Natural killer cell (primary cell): ENCODE measurements at regions not wholly inside any gene's neighbourhood (a gene's known extent, or its start where the extent isn't known, plus 50 kb on each side); places are given as distances from the start of the nearest gene placed in this dataset.

Experiments used
- ATAC-seq, 3 donors: fragments of 150-1000 bp in 2 of 3; fragments of 200-7000 bp in 1 of 3; cut with Tn5 transposase; 1 replicate in 1 of 3; 2 replicates in 2 of 3; pipeline ENCODE4 v1.10.0; 2021; ENCODE audit warnings: mild to moderate bottlenecking in 2 of 3, moderate library complexity in 2 of 3
- DNase-seq, 2 donors: peaks; one replicate each; pipeline versions ENCODE4 v3.0.0 to v3.0.0-alpha.2; 2013 to 2021; ENCODE audit warnings: mixed read lengths in 1 of 2
- H3K27ac ChIP-seq: one replicate; pipeline ENCODE4 v1.5.1; 2013; ENCODE audit warnings: mild to moderate bottlenecking, low read length
- H3K27me3 ChIP-seq: one replicate; pipeline ENCODE4 v1.6.1; 2013; ENCODE audit warnings: low read length; ENCODE audit not compliant: control insufficient read depth, insufficient read depth
- H3K36me3 ChIP-seq: one replicate; pipeline ENCODE4 v1.6.1; 2013; ENCODE audit warnings: low read length; ENCODE audit not compliant: control insufficient read depth, insufficient read depth
- H3K4me1 ChIP-seq: one replicate; pipeline ENCODE4 v1.6.1; 2013; ENCODE audit warnings: low read length; ENCODE audit not compliant: control insufficient read depth, insufficient read depth
- H3K4me3 ChIP-seq: one replicate; pipeline ENCODE4 v1.5.1; 2013; ENCODE audit warnings: low read length
- H3K9me3 ChIP-seq: one replicate; pipeline ENCODE4 v1.6.1; 2013; ENCODE audit warnings: low read length; ENCODE audit not compliant: control insufficient read depth, insufficient read depth
- H3K27ac Mint-ChIP-seq, 2 donors: one replicate each; pipeline ENCODE4 v1.8.0; 2022; ENCODE audit warnings: mild to moderate bottlenecking in 2 of 2, mixed read lengths in 2 of 2, moderate library complexity in 1 of 2
- H3K27me3 Mint-ChIP-seq, 2 donors: one replicate each; pipeline ENCODE4 v1.8.0; 2022; ENCODE audit warnings: low read depth in 2 of 2, mixed read lengths in 2 of 2
- H3K36me3 Mint-ChIP-seq: one replicate; pipeline ENCODE4 v1.8.0; 2022; ENCODE audit warnings: mixed read lengths
- H3K4me1 Mint-ChIP-seq, 2 donors: one replicate each; pipeline ENCODE4 v1.8.0; 2022; ENCODE audit warnings: mixed read lengths in 2 of 2
- H3K4me3 Mint-ChIP-seq: one replicate; pipeline ENCODE4 v1.8.0; 2022; ENCODE audit warnings: mild to moderate bottlenecking, moderate library complexity, mixed read lengths
- H3K9me3 Mint-ChIP-seq, 2 donors: one replicate each; pipeline ENCODE4 v1.8.0; 2022; ENCODE audit warnings: mixed read lengths in 2 of 2
- WGBS: methylation state at CpG from one replicate; pipeline ENCODE4 v1.1.7; 2013; ENCODE audit warnings: missing lambda C conversion rate; ENCODE audit not compliant: insufficient coverage; 5-methylcytosine and 5-hydroxymethylcytosine counted together
- intact Hi-C: fragments of 100-400 bp; cut with micrococcal nuclease; formaldehyde crosslinking; loops from one replicate; pipeline ENCODE4 v1.14.2; 2022
- TF ChIP-seq, protein P1 (sequence below): fragments of 200-600 bp; IDR thresholded peaks from one replicate; pipeline ENCODE4 v1.8.0; 2022; ENCODE audit warnings: antibody characterized with exemption

DNA sequence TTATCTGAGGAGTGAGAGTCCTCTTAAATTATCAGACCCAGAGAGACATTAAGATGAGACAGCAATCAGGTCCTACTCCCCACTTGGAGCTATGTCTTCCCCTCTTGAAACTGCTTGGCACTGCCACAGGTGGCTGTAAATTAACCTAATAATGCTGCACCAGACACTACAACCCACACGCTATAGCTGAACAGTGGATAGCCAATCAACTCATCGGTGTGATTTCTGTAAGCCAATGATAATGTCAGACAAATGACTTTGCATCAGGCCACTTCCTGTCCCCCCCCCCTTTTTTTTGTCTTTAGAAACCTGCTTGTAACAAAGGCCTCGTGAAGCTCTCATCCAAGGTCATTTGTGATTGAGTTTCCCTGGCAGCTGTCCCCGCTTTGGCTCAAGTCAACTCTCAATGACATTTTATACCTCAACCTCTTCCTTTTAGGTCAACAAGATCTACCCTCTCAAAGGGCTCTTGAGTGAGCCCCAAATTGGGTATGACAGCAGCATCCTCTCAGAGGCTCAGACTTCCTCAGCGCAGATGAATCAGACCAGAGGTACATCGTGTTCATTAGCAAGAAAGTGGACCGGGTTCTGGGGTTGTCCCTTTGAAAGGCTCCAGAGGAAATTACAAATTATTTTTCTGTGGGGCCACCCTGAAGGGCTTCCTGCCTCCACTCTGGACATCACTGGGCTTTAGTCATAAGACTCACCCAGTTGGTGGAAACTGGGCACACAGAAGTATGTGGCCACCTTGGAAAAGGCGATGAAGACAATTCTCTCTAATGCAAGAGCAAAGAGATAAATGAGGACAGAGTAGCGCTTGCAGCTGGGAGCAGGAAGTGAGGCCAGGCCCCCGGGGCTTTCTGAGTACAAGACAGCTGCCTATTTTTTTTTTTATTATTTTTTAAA is 73.6 kb downstream of the COPS8 start:
- Mint-ChIP-seq H3K4me1 (peaks cover 0 to 6% of the 10 kb centered on the region in 2 donors), H3K27ac (no peak overlapping the region), H3K9me3 (no peaks in the 10 kb centered on the region), H3K4me3 (no peak overlapping the region), H3K27me3 (peaks cover 9 to 21% of the 10 kb centered on the region in 2 donors), H3K36me3 (no peaks in the 10 kb centered on the region)
- DNase-seq (no peak), ATAC-seq (no peak)
- intact Hi-C loops, result no loop called here
- no peaks in the 10 kb centered on the region for H3K9me3 ChIP-seq
- no peak overlapping the region for H3K4me3 ChIP-seq
- 75% methylated on average over 10 of the region's 10 CpGs for WGBS
- no peaks in the 10 kb centered on the region for H3K36me3 ChIP-seq
- H3K27me3 ChIP-seq, result no peaks in the 10 kb centered on the region
- no peaks in the 10 kb centered on the region for H3K4me1 ChIP-seq
- TF ChIP-seq, protein P1, sequence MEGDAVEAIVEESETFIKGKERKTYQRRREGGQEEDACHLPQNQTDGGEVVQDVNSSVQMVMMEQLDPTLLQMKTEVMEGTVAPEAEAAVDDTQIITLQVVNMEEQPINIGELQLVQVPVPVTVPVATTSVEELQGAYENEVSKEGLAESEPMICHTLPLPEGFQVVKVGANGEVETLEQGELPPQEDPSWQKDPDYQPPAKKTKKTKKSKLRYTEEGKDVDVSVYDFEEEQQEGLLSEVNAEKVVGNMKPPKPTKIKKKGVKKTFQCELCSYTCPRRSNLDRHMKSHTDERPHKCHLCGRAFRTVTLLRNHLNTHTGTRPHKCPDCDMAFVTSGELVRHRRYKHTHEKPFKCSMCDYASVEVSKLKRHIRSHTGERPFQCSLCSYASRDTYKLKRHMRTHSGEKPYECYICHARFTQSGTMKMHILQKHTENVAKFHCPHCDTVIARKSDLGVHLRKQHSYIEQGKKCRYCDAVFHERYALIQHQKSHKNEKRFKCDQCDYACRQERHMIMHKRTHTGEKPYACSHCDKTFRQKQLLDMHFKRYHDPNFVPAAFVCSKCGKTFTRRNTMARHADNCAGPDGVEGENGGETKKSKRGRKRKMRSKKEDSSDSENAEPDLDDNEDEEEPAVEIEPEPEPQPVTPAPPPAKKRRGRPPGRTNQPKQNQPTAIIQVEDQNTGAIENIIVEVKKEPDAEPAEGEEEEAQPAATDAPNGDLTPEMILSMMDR, result no peak
- H3K27ac ChIP-seq, result no peak overlapping the region

- H3K27ac ChIP-seq, result no peak overlapping the region
- no peak for DNase-seq
- H3K9me3 ChIP-seq, result no peaks in the 10 kb centered on the region
- TF ChIP-seq, protein P1, result no peak
- WGBS, result 90% methylated on average over 9 of the region's 9 CpGs
- H3K4me3 ChIP-seq, result no peak overlapping the region
- Mint-ChIP-seq H3K4me3 (no peak overlapping the region), H3K36me3 (no peaks in the 10 kb centered on the region), H3K27ac (no peak overlapping the region), H3K9me3 (no peaks in the 10 kb centered on the region), H3K4me1 (peaks cover 0 to 6% of the 10 kb centered on the region in 2 donors), H3K27me3 (peaks cover 10 to 24% of the 10 kb centered on the region in 2 donors)
- H3K4me1 ChIP-seq, result no peaks in the 10 kb centered on the region
- ATAC-seq, result no peak
- no peaks in the 10 kb centered on the region for H3K27me3 ChIP-seq
- intact Hi-C loops, result no loop called here
- H3K36me3 ChIP-seq, result no peaks in the 10 kb centered on the region
Measured at GRCh38 chr2:237160271-237160919, 74.7 kb downstream of the COPS8 start.

- intact Hi-C loops, result no loop called here
- TF ChIP-seq, protein P1, result no peak
Measured at GRCh38 chr2:237161189-237161588, 75.5 kb downstream of the COPS8 start.

More at GRCh38 chr2:237161189-237161588, 75.5 kb downstream of the COPS8 start:
- no peaks in the 10 kb centered on the region for H3K36me3 ChIP-seq
- Mint-ChIP-seq H3K27me3 (peaks cover 14 to 32% of the 10 kb centered on the region in 2 donors), H3K4me1 (peaks cover 0 to 6% of the 10 kb centered on the region in 2 donors), H3K9me3 (no peaks in the 10 kb centered on the region), H3K27ac (no peak overlapping the region), H3K4me3 (no peak overlapping the region), H3K36me3 (no peaks in the 10 kb centered on the region)
- no peak overlapping the region for H3K27ac ChIP-seq
- 96% methylated on average over 5 of the region's 5 CpGs for WGBS
- H3K4me1 ChIP-seq, result no peaks in the 10 kb centered on the region
- no peak for ATAC-seq
- no peak overlapping the region for H3K4me3 ChIP-seq
- H3K27me3 ChIP-seq, result no peaks in the 10 kb centered on the region
- DNase-seq, result no peak
- H3K9me3 ChIP-seq, result no peaks in the 10 kb centered on the region
